ENCODE measurements at regions not wholly inside any gene's neighbourhood (a gene's known extent, or its start where the extent isn't known, plus 50 kb on each side); places are given as distances from the start of the nearest gene placed in this dataset.

- Mint-ChIP-seq H3K9me3 (no peaks in the 10 kb centered on the region), H3K4me3 (no peak overlapping the region), H3K27ac (no peak overlapping the region), H3K4me1 (no peaks in the 10 kb centered on the region), H3K36me3 (ENCODE audit: low read depth) (no peaks in the 10 kb centered on the region), H3K27me3 (peaks cover 5% of the 10 kb centered on the region)
- intact Hi-C loops (cut with micrococcal nuclease), result no loop called here
- DNase-seq, result no peak
- ATAC-seq (ENCODE audit: low read depth), result no peak
- no peak for TF ChIP-seq CTCF (IDR thresholded peaks at IDR 0.05)
- CTCF ChIA-PET, result no interaction called here
- POLR2A ChIA-PET, result no interaction called here
These were observed 214.2 kb upstream of the PROK2 start for GRCh38 chr3:71998995-71999673.

GRCh38 chr3:71997066-71997653 lies 212.2 kb upstream of the PROK2 start:
- intact Hi-C loops (cut with micrococcal nuclease), result no loop called here
- peaks cover 6% of the 10 kb centered on the region for H3K27me3 Mint-ChIP-seq
- CTCF ChIA-PET, result no interaction called here
- no peaks in the 10 kb centered on the region for H3K4me1 Mint-ChIP-seq
- H3K4me3 Mint-ChIP-seq, result no peak overlapping the region
- ATAC-seq (ENCODE audit: low read depth) (no peak), DNase-seq (no peak)
- TF ChIP-seq CTCF (IDR thresholded peaks at IDR 0.05), result no peak
- POLR2A ChIA-PET, result no interaction called here
- H3K9me3 Mint-ChIP-seq, result no peaks in the 10 kb centered on the region
- H3K36me3 Mint-ChIP-seq (ENCODE audit: low read depth), result no peaks in the 10 kb centered on the region
- no peak overlapping the region for H3K27ac Mint-ChIP-seq

- Mint-ChIP-seq H3K27me3 (peaks cover 5% of the 10 kb centered on the region), H3K36me3 (ENCODE audit: low read depth) (no peaks in the 10 kb centered on the region), H3K4me1 (no peaks in the 10 kb centered on the region), H3K9me3 (peaks cover 5% of the 10 kb centered on the region), H3K4me3 (no peak overlapping the region), H3K27ac (no peak overlapping the region)
- no peak for TF ChIP-seq CTCF (IDR thresholded peaks at IDR 0.05)
- intact Hi-C loops (cut with micrococcal nuclease), result no loop called here
- DNase-seq (no peak), ATAC-seq (ENCODE audit: low read depth) (no peak)
- ChIA-PET CTCF (no interaction called here), POLR2A (no interaction called here)
These were observed 210.0 kb upstream of the PROK2 start for GRCh38 chr3:71994906-71995305.

- H3K27ac Mint-ChIP-seq, result no peak overlapping the region
- H3K4me3 Mint-ChIP-seq, result no peak overlapping the region
- ATAC-seq (ENCODE audit: low read depth) (no peak), DNase-seq (no peak)
- ChIA-PET CTCF (no interaction called here), POLR2A (no interaction called here)
- H3K4me1 Mint-ChIP-seq, result no peaks in the 10 kb centered on the region
- peaks cover 5% of the 10 kb centered on the region for H3K9me3 Mint-ChIP-seq
- H3K36me3 Mint-ChIP-seq (ENCODE audit: low read depth), result no peaks in the 10 kb centered on the region
- H3K27me3 Mint-ChIP-seq, result peaks cover 5% of the 10 kb centered on the region
- intact Hi-C loops (cut with micrococcal nuclease), result no loop called here
- no peak for TF ChIP-seq CTCF (IDR thresholded peaks at IDR 0.05)
These were observed 209.3 kb upstream of the PROK2 start for GRCh38 chr3:71994203-71994602.

GRCh38 chr3:71991681-71992080 lies 206.7 kb upstream of the PROK2 start:
- ChIA-PET CTCF (no interaction called here), POLR2A (no interaction called here)
- intact Hi-C loops (cut with micrococcal nuclease), result no loop called here
- Mint-ChIP-seq H3K9me3 (peaks cover 5% of the 10 kb centered on the region), H3K4me1 (peaks cover 14% of the 10 kb centered on the region), H3K36me3 (ENCODE audit: low read depth) (no peaks in the 10 kb centered on the region), H3K4me3 (no peak overlapping the region), H3K27me3 (peaks cover 8% of the 10 kb centered on the region), H3K27ac (no peak overlapping the region)
- no peak for TF ChIP-seq CTCF (IDR thresholded peaks at IDR 0.05)
- DNase-seq, result no peak
- ATAC-seq (ENCODE audit: low read depth), result no peak
